H9 (cell line): ENCODE measurements at regions not wholly inside any gene's neighbourhood (a gene's known extent, or its start where the extent isn't known, plus 50 kb on each side); places are given as distances from the start of the nearest gene placed in this dataset.

ENCODE experiments used
- DNase-seq: peaks from one replicate; pipeline ENCODE4 v3.0.0-alpha.2; 2017
- H2AFZ ChIP-seq: one replicate; pipeline ENCODE4 v1.6.1; 2013; ENCODE audit warnings: mild to moderate bottlenecking, low read length, control low read depth, moderate library complexity
- H2AK5ac ChIP-seq: 2 replicates; pipeline ENCODE4 v1.6.1; 2013; ENCODE audit warnings: low read length, control low read depth, mixed read lengths; ENCODE audit not compliant: insufficient read length
- H2BK120ac ChIP-seq: one replicate; pipeline ENCODE4 v1.6.1; 2013; ENCODE audit warnings: low read depth, mild to moderate bottlenecking, low read length, control low read depth, inconsistent platforms; ENCODE audit not compliant: poor library complexity, severe bottlenecking
- H2BK12ac ChIP-seq: 2 replicates; pipeline ENCODE4 v1.6.1; 2013; ENCODE audit warnings: low read length, control low read depth, mixed read lengths, low read depth; ENCODE audit not compliant: insufficient read length
- H2BK15ac ChIP-seq: 2 replicates; pipeline ENCODE4 v1.6.1; 2013; ENCODE audit warnings: low read depth, low read length, control low read depth
- H2BK20ac ChIP-seq: one replicate; pipeline ENCODE4 v1.6.1; 2013; ENCODE audit warnings: low read depth, mild to moderate bottlenecking, low read length, control low read depth, inconsistent platforms; ENCODE audit not compliant: poor library complexity, severe bottlenecking
- H2BK5ac ChIP-seq: 2 replicates; pipeline ENCODE4 v1.6.1; 2013; ENCODE audit warnings: low read length, control low read depth, mixed read lengths; ENCODE audit not compliant: insufficient read length
- H3K14ac ChIP-seq: 2 replicates; pipeline ENCODE4 v1.6.1; 2013; ENCODE audit warnings: low read length, control low read depth; ENCODE audit not compliant: insufficient read depth
- H3K18ac ChIP-seq: 2 replicates; pipeline ENCODE4 v1.6.1; 2013; ENCODE audit warnings: low read depth, mild to moderate bottlenecking, mixed read lengths, low read length, control low read depth; ENCODE audit not compliant: insufficient read length
- H3K23ac ChIP-seq: 2 replicates; pipeline ENCODE4 v1.6.1; 2013; ENCODE audit warnings: low read length, control low read depth, mixed read lengths, low read depth; ENCODE audit not compliant: insufficient read length
- H3K23me2 ChIP-seq: 2 replicates; pipeline ENCODE4 v1.6.1; 2013; ENCODE audit warnings: low read depth, mild to moderate bottlenecking, mixed read lengths, low read length, control low read depth; ENCODE audit not compliant: insufficient read length, poor library complexity, severe bottlenecking
- H3K27ac ChIP-seq: 2 replicates; pipeline ENCODE4 v1.5.1; 2013; ENCODE audit warnings: low read length, control low read depth, mixed read lengths, low read depth; ENCODE audit not compliant: insufficient read length
- H3K27me3 ChIP-seq: 2 replicates; pipeline ENCODE4 v1.6.1; 2013; ENCODE audit warnings: low read length, control low read depth, inconsistent platforms; ENCODE audit not compliant: insufficient read depth
- H3K4ac ChIP-seq: 2 replicates; pipeline ENCODE4 v1.6.1; 2013; ENCODE audit warnings: low read depth, mild to moderate bottlenecking, control low read depth, inconsistent platforms, low read length, moderate library complexity
- H3K4me1 ChIP-seq: 2 replicates; pipeline ENCODE4 v1.6.1; 2013; ENCODE audit warnings: low read length, control low read depth, inconsistent platforms; ENCODE audit not compliant: insufficient read depth
- H3K4me2 ChIP-seq: 2 replicates; pipeline ENCODE4 v1.6.1; 2013; ENCODE audit warnings: low read length, control low read depth, mixed read lengths; ENCODE audit not compliant: insufficient read length, insufficient read depth
- H3K56ac ChIP-seq: 2 replicates; pipeline ENCODE4 v1.6.1; 2013; ENCODE audit warnings: low read depth, mild to moderate bottlenecking, mixed read lengths, low read length, control low read depth; ENCODE audit not compliant: insufficient read length
- H3K79me1 ChIP-seq: 2 replicates; pipeline ENCODE4 v1.6.1; 2013; ENCODE audit warnings: low read depth, mild to moderate bottlenecking, moderate library complexity, low read length, control low read depth, inconsistent platforms; ENCODE audit not compliant: insufficient read depth, poor library complexity, severe bottlenecking
- H3K79me2 ChIP-seq: 2 replicates; pipeline ENCODE4 v1.6.1; 2013; ENCODE audit warnings: low read length, control low read depth, inconsistent platforms; ENCODE audit not compliant: insufficient read depth
- H3K9ac ChIP-seq: 2 replicates; pipeline ENCODE4 v1.6.1; 2013; ENCODE audit warnings: low read length, control low read depth, mixed read lengths; ENCODE audit not compliant: insufficient read length; ENCODE audit errors: extremely low read depth
- H3K9me3 ChIP-seq: one replicate; pipeline ENCODE4 v1.6.1; 2013; ENCODE audit warnings: low read depth, low read length, inconsistent platforms; ENCODE audit not compliant: control insufficient read depth
- H3T11ph ChIP-seq: one replicate; pipeline ENCODE4 v1.6.1; 2013; ENCODE audit warnings: mild to moderate bottlenecking, low read length, control low read depth, inconsistent platforms
- H4K20me1 ChIP-seq: one replicate; pipeline ENCODE4 v1.6.1; 2013; ENCODE audit not compliant: control insufficient read depth, insufficient read length, insufficient read depth
- H4K5ac ChIP-seq: 2 replicates; pipeline ENCODE4 v1.6.1; 2013; ENCODE audit warnings: low read depth, mild to moderate bottlenecking, mixed read lengths, low read length, control low read depth; ENCODE audit not compliant: insufficient read length
- H4K8ac ChIP-seq: replicated peaks from 2 replicates; pipeline ENCODE4 v1.6.1; 2013; ENCODE audit warnings: low read length, control low read depth, mixed read lengths, low read depth; ENCODE audit not compliant: insufficient read length
- H4K91ac ChIP-seq: 2 replicates; pipeline ENCODE4 v1.6.1; 2013; ENCODE audit warnings: low read depth, mild to moderate bottlenecking, moderate library complexity, mixed read lengths, low read length, control low read depth; ENCODE audit not compliant: insufficient read length
- H3K27ac Mint-ChIP-seq, 3 experiments: 2 replicates in 2 of 3; 3 replicates in 1 of 3; pipeline ENCODE4 v1.8.0; 2020 to 2021; ENCODE audit warnings: mixed read lengths in 3 of 3, mild to moderate bottlenecking in 1 of 3, moderate library complexity in 1 of 3
- H3K27me3 Mint-ChIP-seq: 2 replicates; pipeline ENCODE4 v1.8.0; 2021; ENCODE audit warnings: low read depth, mild to moderate bottlenecking, moderate library complexity, mixed read lengths
- H3K36me3 Mint-ChIP-seq, 3 experiments: 2 replicates in 2 of 3; 3 replicates in 1 of 3; pipeline ENCODE4 v1.8.0; 2020 to 2021; ENCODE audit warnings: low read depth in 3 of 3, mixed read lengths in 3 of 3; ENCODE audit not compliant: insufficient read depth in 1 of 3
- H3K4me1 Mint-ChIP-seq, 2 experiments: 2 replicates each; pipeline ENCODE4 v1.8.0; 2020; ENCODE audit warnings: mixed read lengths in 2 of 2
- H3K4me3 Mint-ChIP-seq, 2 experiments: 2 replicates in 1 of 2; 3 replicates in 1 of 2; pipeline ENCODE4 v1.8.0; 2020 to 2021; ENCODE audit warnings: mild to moderate bottlenecking in 2 of 2, mixed read lengths in 2 of 2, moderate library complexity in 1 of 2
- H3K9me3 Mint-ChIP-seq, 2 experiments: 2 replicates in 1 of 2; 3 replicates in 1 of 2; pipeline ENCODE4 v1.8.0; 2020; ENCODE audit warnings: mild to moderate bottlenecking in 2 of 2, mixed read lengths in 2 of 2, moderate library complexity in 1 of 2
- CTCF ChIP-seq: fragments of 200-600 bp; sonication (generic); conservative IDR thresholded peaks from 3 replicates; pipeline ENCODE4 v1.8.0; 2021; ENCODE audit warnings: antibody characterized with exemption, mild to moderate bottlenecking
- WGBS: extraction: QIAGEN DNeasy Blood & Tissue Kit; methylation state at CpG from one replicate; pipeline ENCODE4 v1.1.7; 2013; ENCODE audit warnings: missing lambda C conversion rate, low lambda C conversion rate, mixed read lengths; ENCODE audit not compliant: insufficient read length; ENCODE audit errors: extremely low coverage; 5-methylcytosine and 5-hydroxymethylcytosine counted together

- H2BK12ac ChIP-seq: no peak overlapping the region
- H4K5ac ChIP-seq: no peak overlapping the region
- Mint-ChIP-seq H3K36me3 (no peaks in the 10 kb centered on the region), H3K4me3 (no peak overlapping the region), H3K27me3 (no peaks in the 10 kb centered on the region), H3K27ac (no peak overlapping the region), H3K4me1 (no peaks in the 10 kb centered on the region), H3K9me3 (no peaks in the 10 kb centered on the region)
- H3K56ac ChIP-seq: no peak overlapping the region
- H3K27ac ChIP-seq: no peak overlapping the region
- H3K4me1 ChIP-seq: no peaks in the 10 kb centered on the region
- no peak overlapping the region for H2BK120ac ChIP-seq
- H3K79me1 ChIP-seq: no peaks in the 10 kb centered on the region
- H3K9me3 ChIP-seq: no peaks in the 10 kb centered on the region
- no peak for TF ChIP-seq CTCF
- H3K4me2 ChIP-seq: no peak overlapping the region
- no CpG with 5 or more reads among the region's 4 CpGs for whole genome bisulfite sequencing
- no peak overlapping the region for H2AK5ac ChIP-seq
- no peak overlapping the region for H4K8ac ChIP-seq
- H4K20me1 ChIP-seq: no peaks in the 10 kb centered on the region
- no peak overlapping the region for H2BK15ac ChIP-seq
- DNase-seq: no peak
- H3K79me2 ChIP-seq: no peaks in the 10 kb centered on the region
- no peak overlapping the region for H3K18ac ChIP-seq
- no peaks in the 10 kb centered on the region for H3K23me2 ChIP-seq
- no peaks in the 10 kb centered on the region for H3K27me3 ChIP-seq
- no peak overlapping the region for H3T11ph ChIP-seq
- no peak overlapping the region for H2BK20ac ChIP-seq
- H3K14ac ChIP-seq: no peak overlapping the region
- H3K4ac ChIP-seq: no peak overlapping the region
- no peak overlapping the region for H3K9ac ChIP-seq
- H2BK5ac ChIP-seq: no peak overlapping the region
- H2AFZ ChIP-seq: no peak overlapping the region
- no peak overlapping the region for H4K91ac ChIP-seq
- no peak overlapping the region for H3K23ac ChIP-seq
Observed at GRCh38 chr20:7520361-7520760, 419.9 kb downstream of the HAO1 start.
